NCI-H460 (cell line): ENCODE measurements at regions not wholly inside any gene's neighbourhood (a gene's known extent, or its start where the extent isn't known, plus 50 kb on each side); places are given as distances from the start of the nearest gene placed in this dataset.
"Not testable (repeated sequence)": the region's sequence is repeated elsewhere in the genome, so short reads cannot be mapped to it uniquely, and the experiment has no call there.

Experiments
- DNase-seq: peaks from one replicate; pipeline ENCODE4 v3.0.0-alpha.2; 2016; ENCODE audit warnings: low read depth; ENCODE audit errors: extremely low read depth

GRCh38 chr14:85027681-85028370, 502.1 kb upstream of the FLRT2 start:
- no peak for DNase-seq

DNA sequence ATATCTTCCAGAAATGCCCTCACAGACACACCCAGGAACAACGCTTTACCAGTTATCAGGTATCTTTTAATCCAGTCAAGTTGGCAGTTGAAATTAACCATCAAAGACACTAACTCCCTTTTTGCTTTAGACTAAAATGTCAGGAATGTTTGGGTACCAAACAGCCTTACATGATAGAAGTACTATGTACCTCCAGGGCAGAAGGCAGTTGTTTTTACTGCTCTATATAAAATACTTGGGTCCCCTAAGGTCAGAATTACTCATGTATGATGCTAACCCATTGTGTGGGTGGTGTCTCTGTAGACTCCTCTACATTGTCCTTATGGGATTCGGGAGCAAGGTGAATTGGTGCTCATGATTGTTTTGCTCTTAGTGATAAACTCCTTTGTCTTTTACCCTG, 492.5 kb upstream of the FLRT2 start:
- no peak for DNase-seq

GRCh38 chr14:85038526-85039352, 491.2 kb upstream of the FLRT2 start:
- DNase-seq = no peak

GRCh38 chr14:85039353-85039626, 490.7 kb upstream of the FLRT2 start:
- DNase-seq = no peak

- DNase-seq = no peak
Observed at GRCh38 chr14:85040046-85040685, 489.8 kb upstream of the FLRT2 start.

DNA sequence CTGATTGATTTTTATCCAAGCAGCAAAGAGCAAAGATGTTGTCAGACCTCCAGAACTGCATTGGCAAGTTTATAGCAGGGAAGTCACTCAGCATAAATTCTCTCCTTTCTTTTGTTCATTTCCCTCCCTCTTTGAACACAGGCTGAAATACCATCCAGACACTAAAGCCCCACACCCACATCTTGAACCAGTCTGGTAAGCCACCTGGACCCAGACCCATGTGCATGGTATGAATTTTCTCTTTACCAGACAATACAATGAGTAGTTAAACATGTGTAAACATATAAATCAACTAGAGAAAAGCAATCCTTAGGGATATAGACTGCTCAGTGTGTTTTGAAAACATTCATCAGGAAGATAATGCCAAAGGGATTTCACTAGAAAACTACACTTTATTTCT, 488.3 kb upstream of the FLRT2 start:
- no peak for DNase-seq

DNA sequence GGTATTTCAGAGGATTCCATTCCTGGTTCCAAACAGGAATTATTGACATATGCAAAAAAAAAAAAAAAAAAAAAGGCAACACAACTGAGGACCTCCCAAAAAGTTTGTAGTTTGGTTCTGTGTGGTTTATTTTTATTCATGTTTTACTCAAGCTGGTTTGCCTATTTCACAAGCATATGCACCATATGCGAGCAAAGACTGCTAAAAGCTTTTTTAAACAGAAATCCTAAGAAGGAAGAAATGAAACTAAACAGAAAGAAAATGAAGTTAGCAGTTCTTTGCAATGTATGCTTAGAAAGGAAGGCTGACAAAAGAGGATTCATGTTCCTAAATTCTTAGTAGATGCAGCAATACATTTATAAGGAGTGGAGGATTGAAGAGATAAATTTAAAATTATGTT, 487.6 kb upstream of the FLRT2 start:
- DNase-seq = no peak

DNA sequence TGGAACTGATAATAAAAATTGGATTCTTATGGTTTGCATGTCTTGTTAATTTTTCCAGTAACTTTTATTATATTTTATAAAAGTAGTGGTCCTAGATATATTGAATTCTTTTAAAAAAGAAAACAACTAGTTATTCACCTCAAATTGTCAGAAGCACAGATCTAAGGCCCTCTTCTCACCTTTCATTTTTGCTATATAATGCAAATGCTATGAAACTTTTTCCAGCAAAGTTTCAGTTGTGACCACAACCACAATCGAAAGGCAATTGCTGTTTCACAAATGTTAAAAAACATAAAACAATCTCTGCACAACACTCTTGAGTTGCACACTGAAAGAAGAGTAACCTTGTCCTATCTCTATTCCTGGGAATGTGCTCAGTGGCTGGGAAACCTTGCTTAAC, 479.8 kb upstream of the FLRT2 start:
- DNase-seq = no peak

DNA sequence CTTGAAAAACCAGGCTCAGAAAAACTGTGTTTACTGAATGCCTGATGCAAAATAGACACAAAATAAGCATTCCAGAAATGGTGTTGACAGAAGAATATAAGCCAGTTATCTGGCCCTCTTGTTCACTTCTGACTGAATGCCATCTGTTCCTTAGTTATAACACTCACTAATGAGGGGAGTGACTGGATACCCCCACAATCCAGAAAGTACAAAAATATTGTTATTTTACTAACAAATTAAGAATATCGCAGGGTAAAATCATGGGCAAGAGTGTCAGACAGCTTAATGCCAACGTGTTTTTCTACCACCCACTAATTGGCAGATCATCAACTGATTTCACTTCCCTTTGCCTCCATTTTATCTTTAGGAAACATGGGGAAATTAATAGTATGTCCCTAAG, 477.3 kb upstream of the FLRT2 start:
- DNase-seq = no peak

DNA sequence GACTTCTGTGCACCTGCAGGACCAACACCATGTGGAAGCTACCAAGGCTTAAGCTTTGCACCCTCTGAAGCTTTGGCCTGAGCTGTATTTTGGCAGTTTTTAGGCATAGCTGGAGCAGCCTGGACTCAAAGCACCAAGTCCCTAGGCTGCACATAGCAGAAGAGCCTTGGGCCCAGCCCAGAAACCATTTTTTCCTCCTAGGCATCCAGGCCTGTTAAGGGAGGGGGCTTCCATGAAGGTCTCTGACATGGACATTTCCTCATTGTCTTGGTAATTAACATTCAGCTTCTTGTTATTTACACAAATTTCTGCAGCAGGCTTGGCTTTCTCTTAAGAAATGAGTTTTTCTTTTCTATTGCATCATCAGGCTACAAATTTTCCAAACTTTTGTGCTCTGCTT, 475.8 kb upstream of the FLRT2 start:
- no peak for DNase-seq

- no peak for DNase-seq
Observed at GRCh38 chr14:85056267-85056666, 473.7 kb upstream of the FLRT2 start.

GRCh38 chr14:85057221-85057620, 472.7 kb upstream of the FLRT2 start:
- DNase-seq = no peak

DNA sequence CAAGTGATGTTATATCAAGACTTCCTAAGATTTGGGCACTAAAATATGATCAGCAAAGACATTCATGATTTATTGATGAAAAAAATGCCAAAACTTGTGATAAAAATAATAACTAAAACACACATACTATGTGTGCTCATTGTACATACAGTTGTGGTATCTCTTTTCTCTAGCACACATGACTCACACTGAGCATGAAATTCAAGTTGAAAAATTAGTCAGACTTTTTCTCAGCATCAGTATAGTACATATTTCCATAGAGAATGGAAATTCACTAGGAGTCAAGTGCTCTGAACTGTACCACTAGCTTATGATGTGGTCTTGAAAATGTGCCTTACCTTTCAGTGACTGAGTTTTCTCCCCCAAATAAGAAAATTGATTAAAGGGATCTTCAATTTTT, 471.8 kb upstream of the FLRT2 start:
- DNase-seq = no peak

DNA sequence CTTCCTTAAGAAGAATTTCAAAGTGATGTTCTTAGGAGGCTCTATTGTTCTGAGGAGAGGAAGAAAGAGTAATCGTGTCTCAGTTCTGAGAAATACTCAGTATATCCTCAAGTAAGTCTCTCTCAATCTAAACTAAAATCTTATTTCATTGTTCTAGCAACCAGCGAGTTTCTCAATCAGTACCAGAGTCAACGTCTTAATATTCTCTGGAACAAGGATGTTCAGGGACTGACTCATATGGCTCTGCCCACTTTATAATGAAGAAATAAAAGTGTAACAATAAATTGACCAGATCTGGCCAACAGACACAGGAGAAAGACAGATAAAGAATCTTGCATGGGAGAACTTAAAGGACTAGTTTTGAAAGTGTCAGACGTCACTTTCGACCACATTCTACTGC, 469.8 kb upstream of the FLRT2 start:
- DNase-seq = no peak

DNA sequence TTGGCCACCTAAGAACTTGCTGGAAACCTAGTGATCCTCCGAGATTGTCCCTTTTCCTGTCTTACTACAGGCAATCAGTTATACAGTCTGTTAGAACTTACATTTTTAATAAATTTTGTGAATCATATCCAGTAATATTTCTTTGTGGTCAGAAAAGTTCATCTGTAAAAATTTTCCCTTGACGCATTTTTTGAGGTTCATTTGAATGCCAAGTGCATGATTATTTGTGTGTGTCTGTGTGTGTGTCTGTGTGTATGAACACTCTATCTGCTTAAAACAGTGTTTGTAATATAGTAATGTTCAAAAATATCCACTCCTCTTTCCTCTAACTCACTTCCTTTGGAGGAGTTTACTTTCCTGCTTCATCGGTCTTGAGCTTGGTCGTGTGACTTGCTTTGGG, 468.7 kb upstream of the FLRT2 start:
- no peak for DNase-seq

DNA sequence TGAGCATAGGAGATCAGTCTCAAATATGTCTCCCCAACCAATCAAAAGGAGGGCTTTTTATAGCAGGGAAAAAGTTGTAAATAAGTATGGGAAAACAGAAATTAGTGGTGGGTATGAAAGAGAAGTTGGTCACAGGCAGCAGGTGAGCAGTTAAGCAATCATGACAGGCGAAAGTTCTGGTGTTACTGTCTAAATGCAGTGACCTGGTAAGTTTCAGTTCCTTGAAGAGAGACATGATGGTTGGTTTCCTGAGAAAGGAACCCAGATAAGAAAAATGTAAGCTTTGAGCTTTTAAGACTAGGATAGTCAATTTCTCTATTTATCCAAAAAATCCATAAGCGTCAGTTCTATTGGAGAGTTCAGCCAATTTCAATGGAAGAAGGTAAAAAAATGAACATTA, 466.2 kb upstream of the FLRT2 start:
- DNase-seq = no peak

GRCh38 chr14:85071447-85071846, 458.5 kb upstream of the FLRT2 start:
- no peak for DNase-seq

- DNase-seq = no peak
Observed at GRCh38 chr14:85074955-85075354, 455.0 kb upstream of the FLRT2 start.

DNA sequence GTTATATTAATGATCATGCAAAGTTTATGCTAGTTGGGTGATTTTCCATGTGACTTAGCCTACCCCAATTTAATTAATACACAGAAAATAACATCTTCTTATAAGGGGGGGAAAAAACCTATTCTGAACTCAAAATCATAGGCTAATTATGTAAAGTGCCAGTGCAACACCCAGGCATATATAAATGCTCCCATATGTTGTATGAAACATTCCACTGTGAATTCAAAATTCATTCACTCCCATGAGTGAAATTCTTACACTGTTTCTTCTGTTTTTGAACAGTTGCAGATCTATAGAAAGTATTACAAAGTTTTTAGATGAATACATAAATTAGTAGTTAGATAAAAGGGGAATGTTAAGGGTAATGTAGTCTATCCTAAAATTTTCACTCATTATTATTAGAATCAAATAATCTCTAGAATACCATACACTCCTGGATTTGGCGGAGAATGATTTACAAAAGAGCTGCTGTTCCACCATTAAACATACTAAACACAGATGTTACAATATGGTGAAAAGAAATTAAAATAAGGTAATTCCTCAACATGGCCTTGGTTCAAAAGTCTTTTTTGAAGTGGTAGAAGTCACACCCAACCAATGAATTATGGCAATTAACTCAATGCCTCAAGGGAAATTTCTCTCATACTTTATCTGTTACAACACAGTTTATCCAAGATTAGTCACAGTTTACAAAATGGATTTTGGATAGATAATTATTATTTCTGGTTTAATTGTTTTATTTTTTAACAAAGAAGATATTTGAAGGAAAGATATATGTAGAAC, 454.1 kb upstream of the FLRT2 start:
- no peak for DNase-seq

DNA sequence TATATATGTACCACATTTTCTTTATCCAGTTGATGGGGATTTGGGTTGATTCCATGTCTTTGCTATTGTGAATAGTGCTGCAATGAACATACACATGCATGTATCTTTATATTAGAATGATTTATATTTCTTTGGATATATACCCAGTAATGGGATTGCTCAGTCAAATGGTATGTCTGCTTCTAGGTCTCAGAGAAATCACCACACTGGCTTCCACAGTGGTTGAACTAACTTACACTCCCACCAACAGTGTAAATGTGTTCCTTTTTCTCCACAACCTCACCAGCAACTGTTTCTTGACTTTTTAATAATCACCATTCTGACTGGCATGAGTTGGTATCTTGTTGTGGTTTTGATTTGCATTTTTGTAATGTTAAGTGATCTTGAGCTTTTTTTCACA, 452.2 kb upstream of the FLRT2 start:
- not testable (repeated sequence) for DNase-seq
